Ishikawa (cell line): ENCODE measurements at regions not wholly inside any gene's neighbourhood (a gene's known extent, or its start where the extent isn't known, plus 50 kb on each side); places are given as distances from the start of the nearest gene placed in this dataset.

Experiments
- CEBPB ChIP-seq: IDR thresholded peaks from 2 replicates; pipeline ENCODE4 v1.6.1; 2012
- CREB1 ChIP-seq: IDR thresholded peaks from 2 replicates; pipeline ENCODE4 v1.6.1; 2012; ENCODE audit warnings: low read depth
- EGR1 ChIP-seq: IDR thresholded peaks from 2 replicates; pipeline ENCODE4 v1.6.1; 2012
- EP300 ChIP-seq: IDR thresholded peaks from 2 replicates; pipeline ENCODE4 v1.6.1; 2012; ENCODE audit warnings: borderline replicate concordance
- FOXM1 ChIP-seq: IDR thresholded peaks from 2 replicates; pipeline ENCODE4 v1.6.1; 2012; ENCODE audit warnings: low read depth, borderline replicate concordance
- MAX ChIP-seq: IDR thresholded peaks from 2 replicates; pipeline ENCODE4 v1.6.1; 2012
- NFIC ChIP-seq: IDR thresholded peaks from 2 replicates; pipeline ENCODE4 v1.6.1; 2012
- RAD21 ChIP-seq: IDR thresholded peaks from 2 replicates; pipeline ENCODE4 v1.6.1; 2012; ENCODE audit warnings: low read depth
- REST ChIP-seq: IDR thresholded peaks from 2 replicates; pipeline ENCODE4 v1.6.1; 2012; ENCODE audit warnings: low read depth, mild to moderate bottlenecking
- TAF1 ChIP-seq: IDR thresholded peaks from 2 replicates; pipeline ENCODE4 v1.6.1; 2012; ENCODE audit warnings: low read depth, mild to moderate bottlenecking
- TCF12 ChIP-seq: IDR thresholded peaks from 2 replicates; pipeline ENCODE4 v1.6.1; 2012; ENCODE audit warnings: low read depth
- TEAD4 ChIP-seq: IDR thresholded peaks from 2 replicates; pipeline ENCODE4 v1.6.1; 2012
- USF1 ChIP-seq: IDR thresholded peaks from 2 replicates; pipeline ENCODE4 v1.6.1; 2012
- ZBTB7A ChIP-seq: IDR thresholded peaks from 2 replicates; pipeline ENCODE4 v1.6.1; 2012; ENCODE audit warnings: low read depth

GRCh38 chr6:88520445-88520844 lies 354.3 kb upstream of the CNR1 start:
- TF ChIP-seq FOXM1, result no peak
- no peak for TF ChIP-seq EP300
- no peak for TF ChIP-seq MAX
- TF ChIP-seq EGR1, result no peak
- TF ChIP-seq TAF1, result no peak
- no peak for TF ChIP-seq CEBPB
- no peak for TF ChIP-seq NFIC
- no peak for TF ChIP-seq ZBTB7A
- TF ChIP-seq REST, result no peak
- no peak for TF ChIP-seq USF1
- no peak for TF ChIP-seq CREB1
- no peak for TF ChIP-seq RAD21
- no peak for TF ChIP-seq TEAD4
- TF ChIP-seq TCF12, result no peak
